Iris pigment epithelial cell (primary cell): ENCODE measurements at regions not wholly inside any gene's neighbourhood (a gene's known extent, or its start where the extent isn't known, plus 50 kb on each side); places are given as distances from the start of the nearest gene placed in this dataset.

ENCODE experiments used
- DNase-seq: peaks from one replicate; pipeline ENCODE4 v3.0.0-alpha.2; 2011; ENCODE audit warnings: low read depth

DNA sequence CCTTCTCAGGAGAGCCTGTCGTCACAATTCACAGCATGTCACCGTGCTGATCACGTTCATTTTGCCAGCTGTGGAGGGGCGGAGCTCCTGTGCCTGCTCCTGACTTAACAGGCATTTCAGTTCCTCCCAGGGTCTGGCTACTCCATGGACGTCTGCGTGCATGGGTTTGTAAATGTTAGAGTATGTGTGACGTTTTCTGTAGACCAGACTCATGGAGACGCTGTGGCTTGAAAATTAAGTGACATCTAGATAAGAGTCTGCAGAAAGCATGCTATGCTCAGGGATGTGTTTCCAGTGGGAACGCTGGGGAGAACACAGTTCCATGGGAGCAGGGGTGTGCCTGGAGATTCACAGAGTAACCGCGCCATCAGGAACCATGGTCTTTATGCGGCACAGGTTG is 804.0 kb downstream of the TBC1D22A start:
- DNase-seq = no peak

- no peak for DNase-seq
These were observed 803.2 kb downstream of the TBC1D22A start for GRCh38 chr22:47565607-47566006.

DNA sequence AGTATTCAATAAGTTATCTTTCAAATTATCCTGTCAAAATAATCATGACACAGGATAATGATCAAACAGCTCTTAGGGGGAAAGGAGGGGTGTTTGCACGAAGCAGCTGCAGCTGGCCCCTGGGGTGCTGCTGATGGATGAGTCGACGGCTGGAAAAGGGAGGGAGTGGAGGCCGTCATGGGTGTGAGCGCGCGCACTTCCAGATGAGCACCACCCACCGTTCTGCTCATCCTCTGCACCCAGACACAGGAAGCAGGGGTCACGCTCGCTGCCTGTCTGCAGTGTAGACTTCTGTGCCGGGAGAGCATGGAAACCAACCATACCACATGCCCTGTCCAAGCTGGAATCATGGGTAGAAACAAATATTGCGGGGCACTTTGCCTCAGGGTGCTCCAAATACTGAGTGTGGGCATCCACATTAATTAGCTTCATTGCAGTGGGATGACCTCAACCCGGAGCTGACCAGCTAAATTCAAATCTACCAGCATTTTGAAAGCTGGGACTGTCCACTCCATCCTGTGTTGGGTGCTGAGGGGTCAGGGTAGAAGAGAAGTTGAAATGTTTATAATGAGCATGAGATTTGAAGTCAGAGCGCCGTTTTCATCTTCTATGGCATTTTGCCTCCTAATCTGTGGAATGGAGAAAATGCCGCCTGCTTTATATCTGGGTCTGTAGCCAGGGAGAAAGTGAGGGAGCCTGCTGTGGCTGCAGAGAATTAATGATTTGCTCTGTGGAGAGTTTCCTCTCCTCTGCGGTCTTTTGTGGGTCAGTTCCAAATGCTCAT is 802.4 kb downstream of the TBC1D22A start:
- no peak for DNase-seq

DNA sequence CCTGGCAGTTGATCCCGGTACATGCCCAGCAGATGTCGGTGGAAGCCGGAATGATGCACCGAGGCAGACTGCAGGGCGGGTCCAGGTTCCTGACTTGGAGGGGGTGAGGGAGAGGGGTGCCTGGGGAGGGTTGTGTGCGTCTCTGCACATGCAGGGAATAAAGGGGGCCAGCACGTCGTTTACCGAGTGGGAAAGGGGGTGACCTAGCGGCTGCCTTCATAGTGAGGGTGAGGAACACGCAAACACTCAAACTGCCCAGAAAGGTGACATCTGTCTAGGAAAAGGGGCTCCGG is 801.7 kb downstream of the TBC1D22A start:
- DNase-seq = no peak

DNA sequence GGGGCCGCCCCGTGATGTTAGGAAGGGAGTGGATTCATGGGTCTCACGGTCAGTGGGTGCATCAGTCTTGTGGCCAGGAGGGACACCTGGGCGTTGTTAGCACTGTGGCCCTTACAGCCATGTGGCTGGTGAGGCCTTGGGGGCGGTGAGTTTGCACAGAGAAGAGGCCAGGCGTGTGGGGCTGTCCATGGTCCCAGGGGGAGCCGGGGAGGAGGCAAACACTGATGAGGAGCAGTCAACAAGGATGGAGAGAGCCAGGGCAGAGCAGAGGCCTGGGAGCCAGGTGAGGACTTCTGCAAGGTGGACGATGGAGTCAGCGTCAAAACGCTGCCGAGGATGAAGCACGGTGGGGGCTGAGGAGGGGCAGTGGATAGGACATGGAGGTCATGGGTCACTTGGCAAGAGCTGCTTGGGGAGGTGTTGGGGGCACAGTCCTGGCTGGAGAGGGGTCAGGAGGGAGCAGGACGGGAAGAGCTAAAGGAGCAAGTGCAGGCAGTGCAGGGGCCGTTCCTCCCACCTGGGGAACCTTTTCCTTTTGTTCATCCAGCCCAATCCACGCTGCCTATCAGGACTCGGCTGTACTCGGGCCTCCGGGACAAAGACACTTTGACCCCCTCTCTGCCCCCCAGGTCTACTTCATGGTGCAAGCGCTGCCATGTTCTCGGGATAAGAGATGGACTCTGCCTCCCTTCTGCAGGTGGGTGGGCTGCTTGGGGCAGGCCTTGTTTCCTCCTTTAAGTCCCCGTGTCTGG is 801.1 kb downstream of the TBC1D22A start:
- no peak for DNase-seq

GRCh38 chr22:47561766-47562165 is 799.3 kb downstream of the TBC1D22A start:
- DNase-seq = no peak

- DNase-seq = no peak
These were observed 798.7 kb downstream of the TBC1D22A start for GRCh38 chr22:47561115-47561675.

DNA sequence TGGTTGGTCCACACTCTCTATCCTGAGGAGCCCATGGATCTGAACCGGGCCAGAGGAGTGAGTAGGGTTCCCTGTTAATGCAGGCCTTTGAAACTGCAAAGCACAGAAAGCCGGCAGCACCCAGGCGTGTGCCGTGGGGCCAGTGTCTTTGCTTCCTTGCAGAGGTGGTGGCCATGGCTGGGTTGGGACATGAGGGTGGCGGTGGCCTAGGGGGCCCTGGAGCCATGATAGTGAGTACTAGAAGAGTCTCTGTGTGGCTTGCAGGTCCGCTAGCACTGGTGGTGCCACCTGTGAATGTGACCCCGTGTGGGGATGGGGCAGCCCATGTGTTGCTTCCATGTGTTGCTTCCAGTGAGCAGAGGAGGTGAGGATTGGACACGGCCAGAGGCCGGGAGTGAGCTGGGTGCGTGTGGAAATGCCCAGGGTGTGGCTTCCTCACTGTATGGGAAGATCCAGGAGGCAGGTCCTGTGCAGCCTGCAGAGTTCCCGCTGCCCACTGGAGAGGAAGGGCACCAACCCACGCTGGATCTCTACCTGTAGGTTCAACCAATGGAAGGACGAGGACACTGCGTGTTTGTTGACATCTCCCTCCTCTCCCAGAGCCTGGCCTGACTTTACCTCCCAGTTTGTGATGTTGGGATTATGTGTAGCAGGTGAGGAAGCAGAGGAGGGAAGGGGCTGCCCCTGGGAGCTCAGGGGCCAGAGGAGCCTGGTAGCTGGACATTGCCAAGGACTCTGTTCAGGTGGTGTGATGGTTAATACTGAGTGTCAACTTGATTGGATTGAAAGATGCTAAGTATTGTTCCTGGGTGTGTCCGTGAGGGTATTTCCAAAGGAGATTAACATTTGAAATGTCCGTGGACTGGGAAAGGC is 796.6 kb downstream of the TBC1D22A start:
- DNase-seq = no peak

DNA sequence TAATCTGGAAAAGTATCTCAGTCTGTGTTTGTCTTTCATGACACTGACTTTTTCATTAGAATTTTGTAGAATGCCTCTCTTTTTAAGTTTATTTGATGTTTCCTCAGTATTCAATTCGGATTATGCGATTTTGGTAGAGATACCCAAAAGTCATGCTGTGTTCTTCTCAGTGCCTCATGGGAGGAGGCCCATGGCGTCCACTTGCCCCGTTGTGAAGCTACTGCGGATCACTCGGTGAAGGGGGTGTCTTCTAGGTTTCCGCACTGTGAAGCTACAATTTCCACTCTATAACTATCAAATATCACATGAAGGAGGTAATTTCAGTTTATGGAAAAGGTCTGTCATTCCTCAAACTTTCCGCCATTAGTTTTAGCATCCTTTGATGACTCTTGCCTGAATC is 794.0 kb downstream of the TBC1D22A start:
- DNase-seq = no peak

DNA sequence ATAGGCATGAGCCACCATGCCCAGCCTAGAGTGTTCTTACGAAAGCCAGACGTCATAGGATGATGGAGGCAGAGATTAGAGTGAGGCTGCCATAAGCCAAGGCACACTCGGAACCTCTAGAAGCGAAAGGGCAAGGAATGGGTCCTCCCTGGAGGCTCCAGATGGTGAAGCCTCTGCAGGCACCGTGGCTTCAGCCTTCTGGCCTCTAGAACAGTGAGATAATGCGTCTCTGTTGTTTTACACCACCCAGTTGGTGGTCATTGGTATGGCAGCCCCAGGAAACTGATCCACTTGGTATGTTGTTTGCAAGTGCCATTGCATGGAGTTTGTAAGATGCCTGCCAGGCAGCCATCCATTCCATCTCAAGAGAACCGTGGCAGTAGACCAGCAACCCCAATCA is 791.0 kb downstream of the TBC1D22A start:
- no peak for DNase-seq

GRCh38 chr22:47552541-47553205 is 790.2 kb downstream of the TBC1D22A start:
- DNase-seq = no peak

GRCh38 chr22:47552024-47552423 is 789.6 kb downstream of the TBC1D22A start:
- no peak for DNase-seq

- DNase-seq = no peak
These were observed 789.0 kb downstream of the TBC1D22A start for GRCh38 chr22:47551431-47551775.

DNA sequence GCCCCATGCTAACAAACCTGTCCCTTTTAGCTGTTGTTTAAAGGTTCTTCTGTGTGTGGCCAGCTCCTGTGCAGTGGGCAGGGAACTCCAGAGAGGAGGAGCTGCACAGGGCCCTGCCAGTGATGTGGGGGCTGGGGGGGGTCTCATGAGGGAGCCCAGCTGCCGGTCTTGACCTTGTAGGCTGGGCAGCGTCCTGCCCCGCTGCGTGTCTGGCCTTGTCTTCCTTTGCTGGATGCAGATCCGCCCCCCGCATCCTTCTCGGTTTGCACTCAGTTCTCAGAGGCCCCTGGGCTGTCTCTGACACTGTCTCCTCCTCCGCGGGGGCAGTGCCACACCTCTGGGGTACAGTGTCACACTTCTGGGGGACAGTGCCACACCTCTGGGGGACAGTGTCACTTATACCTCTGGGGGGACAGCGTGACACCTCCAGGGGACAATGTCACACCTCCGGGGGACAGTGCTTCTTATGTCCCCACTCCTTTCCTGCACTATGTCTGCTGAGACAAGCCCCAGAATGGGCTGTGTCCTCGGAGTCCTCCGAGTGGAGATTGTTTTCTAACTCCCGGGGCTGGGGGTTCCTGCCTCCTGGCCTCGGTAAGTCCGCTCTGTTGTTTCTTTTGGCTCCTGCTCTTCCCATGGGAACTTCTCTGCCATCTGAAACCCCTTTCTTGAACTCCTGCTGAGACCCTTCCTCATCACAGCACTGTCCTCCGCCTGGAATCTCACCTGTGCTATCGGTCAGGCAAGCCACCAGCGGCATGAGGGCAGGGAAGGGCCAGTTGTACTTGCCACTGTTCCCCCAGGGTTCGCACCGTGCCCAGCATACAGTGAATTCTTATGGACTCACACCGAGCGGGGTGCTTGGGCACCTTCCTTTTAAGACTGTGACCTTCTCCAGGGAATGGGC is 788.3 kb downstream of the TBC1D22A start:
- no peak for DNase-seq

DNA sequence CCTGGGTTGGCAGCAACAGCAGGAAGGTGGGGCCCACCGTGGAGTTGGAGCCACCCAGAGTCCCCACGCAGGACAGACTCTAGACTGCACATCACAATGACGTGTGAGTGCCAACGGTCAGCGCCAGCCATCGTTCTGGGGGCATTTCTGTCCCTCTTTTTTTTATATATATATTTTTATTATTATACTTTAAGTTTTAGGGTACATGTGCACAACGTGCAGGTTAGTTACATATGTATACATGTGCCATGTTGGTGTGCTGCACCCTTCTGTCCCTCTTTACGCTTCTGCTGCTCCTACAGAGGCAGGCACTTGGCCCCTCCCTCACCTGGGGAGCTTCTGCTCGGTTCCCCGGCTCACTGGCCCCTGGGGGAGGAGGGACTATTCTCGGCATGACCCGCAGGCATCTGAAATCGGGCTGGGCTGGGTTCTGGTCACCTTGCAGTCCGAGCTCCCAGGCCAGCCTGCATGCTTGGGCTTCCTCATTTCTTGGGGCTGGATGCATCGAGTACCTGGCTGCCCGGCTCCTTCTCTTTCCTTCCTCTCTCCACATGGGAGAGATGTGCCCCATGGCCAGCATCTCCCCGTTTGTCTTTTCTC is 787.4 kb downstream of the TBC1D22A start:
- DNase-seq = no peak

DNA sequence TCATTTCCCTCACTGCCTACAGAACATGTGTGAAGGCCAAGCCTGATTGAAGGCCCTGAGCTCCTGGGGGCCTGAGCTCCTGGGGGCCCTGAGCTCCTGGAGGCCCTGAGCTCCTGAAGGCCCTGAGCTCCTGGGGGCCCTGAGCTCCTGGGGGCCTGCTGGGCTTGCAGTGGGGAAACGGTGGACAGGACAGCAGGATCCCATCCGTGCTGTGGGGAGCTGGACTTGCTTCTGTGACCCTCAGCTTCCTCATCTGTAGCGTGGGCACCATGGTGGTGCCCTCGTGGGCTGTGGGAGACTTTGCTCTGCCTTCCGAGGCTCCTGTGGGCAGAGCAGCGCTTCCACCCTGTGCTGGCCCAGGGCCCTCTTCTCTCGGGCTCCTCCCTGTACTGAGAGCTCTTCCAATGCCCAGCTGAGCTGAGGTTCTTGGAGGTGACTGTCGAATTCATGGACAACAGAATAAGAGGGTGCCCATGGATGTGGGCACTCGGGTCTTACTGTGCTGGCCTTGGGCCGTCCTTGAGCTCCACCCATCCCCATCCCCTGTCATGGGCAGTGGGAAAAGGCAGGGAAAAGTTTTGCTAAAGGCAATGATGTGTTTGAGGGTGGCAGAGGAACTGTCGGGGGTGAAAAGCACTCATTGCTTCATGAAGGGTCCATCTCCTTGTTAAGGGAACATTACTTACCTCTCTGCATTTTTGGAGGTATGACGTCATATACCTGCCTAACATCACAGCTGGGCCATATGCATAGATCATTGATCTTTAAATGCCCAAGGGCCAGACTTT is 786.7 kb downstream of the TBC1D22A start:
- no peak for DNase-seq

GRCh38 chr22:47547881-47548650 is 785.6 kb downstream of the TBC1D22A start:
- DNase-seq = no peak

DNA sequence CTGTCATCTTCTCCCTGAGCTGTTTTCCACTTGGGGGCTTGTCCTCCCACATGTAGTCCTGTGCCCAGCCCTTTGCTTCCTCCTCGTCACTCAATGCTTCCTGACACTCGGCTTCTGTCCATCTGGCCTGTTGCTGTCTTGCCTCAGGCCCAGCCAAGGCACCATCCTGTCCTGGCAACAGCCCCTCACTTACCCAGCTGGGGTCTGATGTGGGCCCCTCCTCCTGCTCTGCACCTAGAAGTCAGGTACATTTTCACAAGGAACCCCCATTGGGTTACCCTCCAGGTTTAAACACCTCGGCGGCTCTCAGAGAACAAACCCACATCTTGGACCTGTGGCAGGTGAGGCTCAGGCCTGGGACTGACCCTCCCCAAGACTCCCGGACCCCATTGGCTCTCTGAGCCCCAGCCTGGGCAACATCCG is 784.8 kb downstream of the TBC1D22A start:
- DNase-seq = no peak

DNA sequence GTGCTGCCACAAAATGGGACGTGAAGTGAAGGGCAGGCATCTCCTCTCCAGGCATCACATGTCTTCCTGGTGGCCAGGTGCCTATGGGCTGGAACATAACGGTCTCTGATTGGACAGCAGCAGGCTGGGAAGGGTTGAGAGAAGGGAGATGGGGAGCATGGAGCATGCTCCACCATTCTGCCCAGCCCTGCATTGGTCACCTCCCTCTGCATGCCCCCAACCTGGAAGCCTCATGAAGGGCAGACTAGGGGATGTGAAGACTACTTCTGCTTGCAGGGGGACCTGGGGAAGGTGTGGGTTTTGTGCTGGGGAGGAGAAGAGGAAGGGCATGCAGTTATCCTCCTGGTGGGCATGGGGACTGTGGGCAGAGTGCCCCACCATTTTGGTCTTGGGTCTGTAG is 782.2 kb downstream of the TBC1D22A start:
- DNase-seq = no peak
